Duodenal mucosa (tissue), 2 donors: ENCODE measurements at regions not wholly inside any gene's neighbourhood (a gene's known extent, or its start where the extent isn't known, plus 50 kb on each side); places are given as distances from the start of the nearest gene placed in this dataset.

ENCODE experiments used
- H3K27ac ChIP-seq: one replicate; pipeline ENCODE4 v1.7.0; 2013; ENCODE audit warnings: low read depth, low read length
- H3K27me3 ChIP-seq, 2 donors: one replicate each; pipeline ENCODE4 v1.7.0; 2013; ENCODE audit warnings: low read length in 2 of 2, control low read depth in 1 of 2; ENCODE audit not compliant: insufficient read depth in 2 of 2, control insufficient read depth in 1 of 2
- H3K36me3 ChIP-seq, 2 donors: one replicate each; pipeline ENCODE4 v1.7.0; 2013; ENCODE audit warnings: low read length in 2 of 2, control low read depth in 1 of 2; ENCODE audit not compliant: insufficient read depth in 2 of 2, control insufficient read depth in 1 of 2
- H3K4me1 ChIP-seq, 2 donors: one replicate each; pipeline ENCODE4 v1.7.0; 2013; ENCODE audit warnings: low read length in 2 of 2, control low read depth in 1 of 2; ENCODE audit not compliant: insufficient read depth in 2 of 2, control insufficient read depth in 1 of 2
- H3K4me3 ChIP-seq, 2 donors: one replicate each; pipeline ENCODE4 v1.7.0; 2013; ENCODE audit warnings: low read length in 2 of 2, low read depth in 1 of 2
- H3K9ac ChIP-seq, 2 donors: one replicate each; pipeline ENCODE4 v1.7.0; 2013; ENCODE audit warnings: low read length in 2 of 2, low read depth in 1 of 2
- H3K9me3 ChIP-seq, 2 donors: one replicate each; pipeline ENCODE4 v1.7.0; 2013; ENCODE audit warnings: low read length in 2 of 2, control low read depth in 1 of 2; ENCODE audit not compliant: control insufficient read depth in 1 of 2

DNA sequence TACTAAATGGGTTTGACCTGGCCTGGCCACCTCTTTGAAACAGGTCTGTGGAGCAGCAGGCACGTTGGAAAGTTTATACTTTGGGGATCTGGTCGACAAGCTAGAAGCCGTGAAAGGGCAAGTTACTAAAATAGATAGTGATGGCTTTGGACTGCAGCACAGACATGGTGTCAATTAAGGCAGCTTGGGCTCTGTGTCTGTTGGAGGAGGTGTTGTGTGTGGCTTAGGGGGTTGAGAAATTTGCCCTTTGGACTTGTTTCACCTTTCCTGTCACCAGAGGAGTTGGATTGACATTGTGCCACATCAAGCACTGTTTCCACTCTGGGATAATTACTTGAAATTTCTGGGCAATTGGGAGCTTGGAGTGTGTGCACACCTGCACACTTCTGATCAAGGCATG lies 251.8 kb upstream of the MKI67 start:
- H3K9ac ChIP-seq = no peak overlapping the region

GRCh38 chr10:128380946-128381345 lies 254.7 kb upstream of the MKI67 start:
- no peak overlapping the region for H3K27ac ChIP-seq
- H3K9me3 ChIP-seq = no peaks in the 10 kb centered on the region
- H3K4me3 ChIP-seq = no peak overlapping the region
- no peaks in the 10 kb centered on the region for H3K27me3 ChIP-seq
- no peaks in the 10 kb centered on the region for H3K36me3 ChIP-seq
- no peaks in the 10 kb centered on the region for H3K4me1 ChIP-seq
- H3K9ac ChIP-seq = no peak overlapping the region

More for the DNA sequence above, 251.8 kb upstream of the MKI67 start:
- no peaks in the 10 kb centered on the region for H3K36me3 ChIP-seq
- H3K4me1 ChIP-seq = no peaks in the 10 kb centered on the region
- H3K27me3 ChIP-seq = no peaks in the 10 kb centered on the region
- H3K9me3 ChIP-seq = no peaks in the 10 kb centered on the region
- H3K4me3 ChIP-seq = no peak overlapping the region
- H3K27ac ChIP-seq = no peak overlapping the region

- Histone ChIP-seq H3K36me3 (no peaks in the 10 kb centered on the region), H3K9ac (no peak overlapping the region), H3K4me1 (no peaks in the 10 kb centered on the region), H3K27ac (no peak overlapping the region), H3K9me3 (no peaks in the 10 kb centered on the region), H3K27me3 (no peaks in the 10 kb centered on the region), H3K4me3 (no peak overlapping the region)
Observed at GRCh38 chr10:128382225-128382624, 256.0 kb upstream of the MKI67 start.

DNA sequence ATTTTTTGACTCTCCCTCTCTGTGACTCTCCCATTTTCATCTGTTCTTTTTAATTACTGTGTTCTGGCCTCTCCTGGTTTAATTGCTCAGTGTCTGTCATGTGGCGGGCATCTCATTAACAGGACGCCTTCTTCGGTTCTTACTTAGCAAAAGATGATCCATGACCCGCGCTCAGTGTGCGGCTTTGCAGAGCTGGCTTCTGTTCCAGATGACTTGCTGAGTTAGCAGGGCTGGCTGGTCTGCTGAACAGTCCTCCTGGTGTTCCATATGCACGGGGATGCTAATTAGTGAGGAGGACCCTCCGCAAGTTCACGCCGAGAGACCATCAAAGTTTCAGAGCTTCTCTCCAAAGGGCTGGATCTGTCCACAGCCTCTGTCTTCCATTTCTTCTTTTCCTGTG lies 258.6 kb upstream of the MKI67 start:
- H3K27me3 ChIP-seq = no peaks in the 10 kb centered on the region
- H3K27ac ChIP-seq = no peak overlapping the region
- H3K9me3 ChIP-seq = no peaks in the 10 kb centered on the region
- no peaks in the 10 kb centered on the region for H3K36me3 ChIP-seq
- no peak overlapping the region for H3K4me3 ChIP-seq
- no peak overlapping the region for H3K9ac ChIP-seq
- no peaks in the 10 kb centered on the region for H3K4me1 ChIP-seq

- no peak overlapping the region for H3K27ac ChIP-seq
- H3K4me1 ChIP-seq = no peaks in the 10 kb centered on the region
- H3K9ac ChIP-seq = no peak overlapping the region
- no peak overlapping the region for H3K4me3 ChIP-seq
- H3K9me3 ChIP-seq = no peaks in the 10 kb centered on the region
- no peaks in the 10 kb centered on the region for H3K27me3 ChIP-seq
- H3K36me3 ChIP-seq = no peaks in the 10 kb centered on the region
Observed at GRCh38 chr10:128386231-128386630, 260.0 kb upstream of the MKI67 start.

GRCh38 chr10:128386816-128387604 lies 260.8 kb upstream of the MKI67 start:
- H3K4me3 ChIP-seq = no peak overlapping the region
- no peaks in the 10 kb centered on the region for H3K9me3 ChIP-seq
- no peaks in the 10 kb centered on the region for H3K4me1 ChIP-seq
- no peak overlapping the region for H3K27ac ChIP-seq
- no peaks in the 10 kb centered on the region for H3K27me3 ChIP-seq
- H3K36me3 ChIP-seq = no peaks in the 10 kb centered on the region
- H3K9ac ChIP-seq = no peak overlapping the region

DNA sequence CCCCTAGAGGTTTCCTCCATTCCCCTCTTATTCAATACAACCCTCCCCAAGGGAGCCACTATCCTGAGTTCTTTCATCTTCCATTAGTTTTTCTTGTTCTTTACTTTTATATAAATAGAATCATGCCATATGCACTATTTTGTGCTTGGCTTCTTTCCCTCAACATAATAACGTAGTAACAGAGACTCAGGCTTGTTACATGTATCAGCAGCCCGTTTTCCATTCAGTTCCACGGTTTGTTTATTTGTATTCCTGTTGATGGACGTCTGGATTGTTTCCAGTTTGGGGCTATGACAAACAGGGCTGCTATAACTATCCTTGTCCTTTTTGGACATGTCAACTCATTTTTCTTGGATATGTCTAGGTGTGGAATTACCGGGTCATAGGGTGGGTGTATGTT lies 264.4 kb upstream of the MKI67 start:
- Histone ChIP-seq H3K27ac (no peak overlapping the region), H3K9ac (no peak overlapping the region), H3K27me3 (no peaks in the 10 kb centered on the region), H3K4me3 (no peak overlapping the region), H3K4me1 (no peaks in the 10 kb centered on the region), H3K36me3 (no peaks in the 10 kb centered on the region), H3K9me3 (no peaks in the 10 kb centered on the region)

DNA sequence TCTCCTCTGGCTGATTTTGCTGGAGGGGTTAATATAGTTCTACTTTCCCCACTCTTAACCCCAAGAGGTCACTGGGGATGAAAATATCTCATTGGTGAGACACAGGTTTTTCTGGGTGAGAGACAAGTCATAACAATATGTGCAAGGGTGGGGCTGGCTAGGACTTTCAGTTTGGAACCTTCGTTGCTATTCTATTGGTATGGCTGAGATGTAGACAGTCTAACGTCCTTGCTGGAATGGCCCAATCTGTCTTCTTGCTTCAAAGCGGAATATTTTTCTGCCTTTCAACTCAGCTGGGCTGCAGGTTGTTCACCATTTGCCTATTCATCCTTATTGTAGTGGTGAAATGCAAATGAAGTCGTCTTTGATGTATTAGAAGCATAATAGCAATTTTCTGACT lies 267.3 kb upstream of the MKI67 start:
- no peak overlapping the region for H3K9ac ChIP-seq

GRCh38 chr10:128398118-128398517 lies 271.9 kb upstream of the MKI67 start:
- Histone ChIP-seq H3K36me3 (no peaks in the 10 kb centered on the region), H3K27me3 (no peaks in the 10 kb centered on the region), H3K9ac (no peak overlapping the region), H3K27ac (no peak overlapping the region), H3K9me3 (peaks cover 0 to 3% of the 10 kb centered on the region in 2 donors), H3K4me1 (no peaks in the 10 kb centered on the region), H3K4me3 (no peak overlapping the region)

More for the DNA sequence above, 267.3 kb upstream of the MKI67 start:
- Histone ChIP-seq H3K4me1 (no peaks in the 10 kb centered on the region), H3K36me3 (no peaks in the 10 kb centered on the region), H3K27ac (no peak overlapping the region), H3K4me3 (no peak overlapping the region), H3K27me3 (no peaks in the 10 kb centered on the region), H3K9me3 (no peaks in the 10 kb centered on the region)

DNA sequence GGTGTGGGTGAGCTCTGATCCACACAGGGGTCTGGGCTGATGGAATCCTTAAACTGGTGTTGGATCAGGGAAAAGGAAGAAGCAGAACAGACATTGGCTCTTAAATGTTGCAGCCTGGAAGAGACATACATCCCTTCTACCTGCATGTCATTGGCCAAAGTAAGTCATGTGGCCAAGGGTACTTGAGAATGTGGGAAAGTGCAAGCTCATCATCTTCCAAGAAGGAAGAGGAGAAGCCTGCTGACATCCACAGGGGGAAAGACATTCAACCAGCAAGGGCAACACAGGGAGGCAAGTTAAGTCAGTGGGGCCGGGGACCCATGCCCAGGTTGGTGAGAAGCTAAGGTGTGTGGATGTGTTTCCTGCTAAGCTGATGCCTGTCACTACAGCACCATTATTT lies 272.8 kb upstream of the MKI67 start:
- Histone ChIP-seq H3K27ac (no peak overlapping the region), H3K4me3 (no peak overlapping the region), H3K9me3 (peaks cover 0 to 3% of the 10 kb centered on the region in 2 donors), H3K36me3 (no peaks in the 10 kb centered on the region), H3K27me3 (no peaks in the 10 kb centered on the region), H3K4me1 (no peaks in the 10 kb centered on the region), H3K9ac (no peak overlapping the region)
